C4-2B (cell line): ENCODE measurements at regions not wholly inside any gene's neighbourhood (a gene's known extent, or its start where the extent isn't known, plus 50 kb on each side); places are given as distances from the start of the nearest gene placed in this dataset.

Experiments used
- H3K27ac ChIP-seq: fragments of 450-650 bp; 2 replicates; pipeline ENCODE4 v1.5.1; 2017
- ZFX ChIP-seq: fragments of 450-650 bp; IDR thresholded peaks from 2 replicates; pipeline ENCODE4 v1.6.1; 2017
- TF ChIP-seq, protein P1 (sequence below): fragments of 450-650 bp; conservative IDR thresholded peaks from 2 replicates; pipeline ENCODE4 v1.5.1; 2017; ENCODE audit warnings: mild to moderate bottlenecking

DNA sequence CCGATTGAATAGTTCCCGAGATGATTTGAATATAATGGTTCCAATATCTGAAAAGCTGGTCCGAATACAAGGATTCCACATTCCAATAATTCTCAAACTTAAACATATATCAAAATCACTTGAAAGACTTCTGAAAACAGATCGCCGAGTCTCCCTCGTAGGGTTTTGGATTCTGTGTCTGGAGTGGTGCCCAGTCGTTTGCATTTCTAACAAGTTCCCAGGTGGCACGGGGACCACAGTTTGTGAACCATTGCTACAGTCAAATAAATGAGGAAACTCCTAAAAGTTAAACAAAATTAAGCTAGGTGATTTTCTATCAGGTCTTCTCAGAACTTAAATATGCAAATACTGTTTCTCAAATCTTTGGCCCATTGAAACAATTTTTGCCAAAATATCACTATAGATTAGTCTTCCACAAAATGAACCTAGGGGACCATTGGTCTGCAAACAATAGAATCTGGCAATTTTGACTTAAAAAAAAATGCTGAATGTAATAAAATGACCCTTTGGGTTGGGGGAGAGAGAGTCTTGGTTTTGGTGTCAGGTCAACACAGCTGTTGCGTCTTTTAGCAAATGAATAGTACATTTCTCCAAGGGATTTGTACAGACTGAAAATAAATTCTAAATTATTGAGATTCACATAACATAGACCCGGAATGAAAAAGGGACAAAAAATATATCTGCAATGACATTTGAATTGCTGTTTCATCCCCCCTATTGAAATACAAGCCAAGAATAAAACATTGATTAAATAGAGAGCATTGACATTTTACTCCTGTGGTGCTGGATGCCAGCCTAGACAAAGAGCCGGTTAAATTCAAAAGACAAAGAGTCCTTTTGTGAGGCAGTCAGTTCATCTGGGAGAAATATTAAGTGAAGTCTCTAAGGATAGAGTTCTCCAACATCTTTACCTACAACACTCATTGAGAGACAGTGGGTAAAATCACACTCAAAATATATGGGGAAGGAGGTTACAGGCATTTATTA lies 175.7 kb upstream of the ADAMTS9 start:
- no peak for TF ChIP-seq ZFX
- TF ChIP-seq, protein P1, sequence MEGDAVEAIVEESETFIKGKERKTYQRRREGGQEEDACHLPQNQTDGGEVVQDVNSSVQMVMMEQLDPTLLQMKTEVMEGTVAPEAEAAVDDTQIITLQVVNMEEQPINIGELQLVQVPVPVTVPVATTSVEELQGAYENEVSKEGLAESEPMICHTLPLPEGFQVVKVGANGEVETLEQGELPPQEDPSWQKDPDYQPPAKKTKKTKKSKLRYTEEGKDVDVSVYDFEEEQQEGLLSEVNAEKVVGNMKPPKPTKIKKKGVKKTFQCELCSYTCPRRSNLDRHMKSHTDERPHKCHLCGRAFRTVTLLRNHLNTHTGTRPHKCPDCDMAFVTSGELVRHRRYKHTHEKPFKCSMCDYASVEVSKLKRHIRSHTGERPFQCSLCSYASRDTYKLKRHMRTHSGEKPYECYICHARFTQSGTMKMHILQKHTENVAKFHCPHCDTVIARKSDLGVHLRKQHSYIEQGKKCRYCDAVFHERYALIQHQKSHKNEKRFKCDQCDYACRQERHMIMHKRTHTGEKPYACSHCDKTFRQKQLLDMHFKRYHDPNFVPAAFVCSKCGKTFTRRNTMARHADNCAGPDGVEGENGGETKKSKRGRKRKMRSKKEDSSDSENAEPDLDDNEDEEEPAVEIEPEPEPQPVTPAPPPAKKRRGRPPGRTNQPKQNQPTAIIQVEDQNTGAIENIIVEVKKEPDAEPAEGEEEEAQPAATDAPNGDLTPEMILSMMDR: no peak
- H3K27ac ChIP-seq: no peak overlapping the region

DNA sequence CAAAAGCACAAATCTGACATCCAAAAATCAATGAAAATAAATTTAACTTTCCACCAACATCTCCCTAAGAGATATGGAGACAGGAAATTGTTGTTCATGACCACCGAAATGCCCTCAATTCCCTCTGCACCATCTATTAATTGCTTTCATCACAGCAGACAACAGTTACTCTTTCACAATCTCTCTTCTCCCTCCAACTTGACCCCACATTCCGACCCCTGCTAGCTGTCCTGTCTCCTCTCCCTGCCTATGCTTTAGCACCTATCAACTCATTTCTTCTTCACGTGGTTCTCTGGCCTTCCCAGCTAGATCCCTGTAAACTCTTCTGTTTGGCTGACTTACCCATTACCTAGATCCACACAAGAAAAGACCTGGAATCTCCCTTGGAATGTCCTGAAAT lies 173.9 kb upstream of the ADAMTS9 start:
- TF ChIP-seq ZFX: no peak
- TF ChIP-seq, protein P1: no peak
- no peak overlapping the region for H3K27ac ChIP-seq

DNA sequence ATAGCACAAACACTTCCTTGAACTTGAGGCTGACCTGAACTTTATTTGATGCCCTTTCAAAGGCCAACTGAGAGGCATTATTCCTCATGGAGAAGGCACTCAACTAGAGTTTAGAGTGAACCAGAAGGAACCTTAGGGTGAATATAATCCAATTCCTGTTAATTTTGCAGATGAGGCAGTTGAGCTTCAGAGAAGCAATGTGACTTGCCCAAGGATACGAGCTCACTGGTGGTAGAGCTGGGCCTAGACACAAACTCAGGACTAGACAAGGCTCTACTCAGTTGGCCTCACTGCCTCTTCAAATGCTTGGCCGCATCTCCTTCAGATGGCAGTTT lies 172.7 kb upstream of the ADAMTS9 start:
- no peak for TF ChIP-seq ZFX
- TF ChIP-seq, protein P1: no peak

DNA sequence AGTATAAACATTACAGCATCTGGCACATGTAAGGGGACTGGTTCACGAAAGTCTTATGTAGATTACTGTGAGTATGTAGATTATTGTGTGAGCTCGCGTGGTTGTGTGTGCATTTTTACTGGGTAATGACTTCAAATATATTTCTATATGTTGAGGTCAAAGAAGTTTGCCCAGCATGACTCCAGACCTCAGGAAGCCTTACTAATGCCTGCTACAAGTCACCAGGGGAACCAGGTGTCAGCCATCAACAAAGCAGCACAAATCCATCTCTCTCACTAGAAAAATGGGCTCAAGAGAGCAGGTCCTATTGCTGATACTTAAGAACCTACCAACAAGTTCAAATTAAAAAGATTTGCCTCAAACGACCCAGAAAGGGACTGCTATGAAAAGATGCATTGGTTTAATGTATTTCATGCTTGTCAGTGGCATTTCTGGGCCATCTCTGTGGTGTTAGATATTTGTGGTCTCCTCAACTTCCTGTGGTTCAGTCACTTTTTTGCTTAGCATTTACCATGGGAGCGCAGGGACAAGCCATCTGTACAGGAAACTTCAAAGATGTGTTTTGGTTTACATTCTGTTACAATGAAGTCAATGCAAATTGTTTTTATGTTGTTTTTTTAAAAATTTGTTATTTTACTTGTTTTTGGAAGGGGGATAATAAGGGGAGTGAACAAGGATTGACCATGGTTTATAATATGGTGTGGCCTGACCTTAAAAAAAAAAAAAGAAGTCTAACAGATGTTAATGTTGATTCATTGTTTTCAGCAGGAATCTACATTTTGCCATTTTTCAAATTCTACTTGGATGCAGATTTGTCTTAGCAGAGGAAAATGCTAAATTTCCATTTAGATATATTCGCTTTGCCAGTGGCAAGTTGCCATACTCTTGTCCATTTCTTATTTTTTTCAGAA lies 172.1 kb upstream of the ADAMTS9 start:
- H3K27ac ChIP-seq: no peak overlapping the region

More for the DNA sequence above, 172.7 kb upstream of the ADAMTS9 start:
- H3K27ac ChIP-seq: no peak overlapping the region

DNA sequence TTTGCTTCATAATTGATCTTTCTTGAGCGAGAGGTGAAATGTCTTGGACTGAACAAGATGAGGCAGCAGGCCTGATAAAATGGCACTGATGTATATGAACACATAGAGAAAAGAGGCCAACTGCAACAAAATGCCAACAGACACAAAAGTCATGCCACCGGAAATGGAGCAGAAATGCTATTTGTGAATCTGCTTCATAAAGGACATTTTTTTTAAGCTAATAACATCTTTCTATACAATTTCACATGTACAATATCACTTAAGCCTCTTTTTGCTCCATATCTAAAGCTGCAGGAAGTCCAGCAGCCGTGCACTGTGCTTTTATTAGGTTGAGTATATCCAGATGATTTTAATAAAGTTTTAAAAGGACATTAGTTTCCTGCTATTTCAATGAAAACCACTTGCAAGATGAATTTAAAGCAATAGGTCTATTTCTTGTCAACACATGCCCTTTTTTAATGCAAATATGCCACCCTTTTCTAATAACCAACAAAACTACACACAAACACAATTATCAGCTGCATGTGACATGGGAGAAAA lies 169.2 kb upstream of the ADAMTS9 start:
- H3K27ac ChIP-seq: no peak overlapping the region
- TF ChIP-seq, protein P1: no peak
- TF ChIP-seq ZFX: no peak

More for the DNA sequence above, 172.1 kb upstream of the ADAMTS9 start:
- no peak for TF ChIP-seq ZFX
- TF ChIP-seq, protein P1: no peak

DNA sequence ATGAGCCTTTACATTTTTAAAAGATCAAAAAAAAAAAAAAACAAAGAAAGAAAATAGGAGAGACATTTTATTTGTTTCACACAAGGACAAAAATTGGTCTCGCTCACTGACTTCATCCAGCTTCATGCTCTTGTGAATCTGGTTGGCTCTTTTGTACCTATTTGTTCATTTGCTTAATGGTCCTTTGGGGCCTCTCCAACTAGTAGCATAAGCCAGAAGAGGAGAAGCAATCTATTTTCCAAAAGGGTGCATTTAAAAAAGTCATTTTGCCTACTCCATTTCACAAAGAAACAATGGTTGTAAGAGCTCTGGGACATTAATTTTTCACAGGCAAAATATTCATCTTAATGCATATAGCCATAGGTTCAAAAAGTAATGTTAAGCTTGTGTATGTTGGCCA lies 168.3 kb upstream of the ADAMTS9 start:
- TF ChIP-seq, protein P1: no peak
- TF ChIP-seq ZFX: no peak
- no peak overlapping the region for H3K27ac ChIP-seq

DNA sequence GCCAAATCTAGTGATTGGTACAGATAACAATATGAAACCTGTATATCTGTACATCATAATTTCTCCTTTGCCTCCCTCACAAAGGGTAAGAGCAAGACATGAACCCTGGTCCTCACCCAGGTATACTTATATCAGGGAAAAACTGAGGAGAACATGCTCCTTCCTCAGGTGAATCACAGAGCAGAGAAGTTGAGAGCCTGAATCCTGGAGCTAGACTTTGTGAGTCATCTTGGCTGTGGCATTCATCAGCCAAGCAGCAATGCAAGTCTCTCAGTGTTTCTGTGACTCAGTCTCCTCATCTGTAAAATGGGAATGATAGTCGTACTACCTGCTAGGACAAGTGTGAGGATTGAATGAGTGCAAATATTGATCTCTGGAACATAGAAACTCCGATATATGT lies 165.7 kb upstream of the ADAMTS9 start:
- TF ChIP-seq ZFX: no peak
- H3K27ac ChIP-seq: no peak overlapping the region
